SH-SY5Y (cell line): ENCODE measurements at regions not wholly inside any gene's neighbourhood (a gene's known extent, or its start where the extent isn't known, plus 50 kb on each side); places are given as distances from the start of the nearest gene placed in this dataset.

ENCODE experiments used
- GATA2 ChIP-seq: IDR thresholded peaks from 2 replicates; pipeline ENCODE4 v1.6.1; 2011; ENCODE audit warnings: mild to moderate bottlenecking, low read depth, low read length
- GATA3 ChIP-seq: IDR thresholded peaks from 2 replicates; pipeline ENCODE4 v1.6.1; 2011; ENCODE audit warnings: low read depth, mild to moderate bottlenecking, low read length, moderate library complexity

DNA sequence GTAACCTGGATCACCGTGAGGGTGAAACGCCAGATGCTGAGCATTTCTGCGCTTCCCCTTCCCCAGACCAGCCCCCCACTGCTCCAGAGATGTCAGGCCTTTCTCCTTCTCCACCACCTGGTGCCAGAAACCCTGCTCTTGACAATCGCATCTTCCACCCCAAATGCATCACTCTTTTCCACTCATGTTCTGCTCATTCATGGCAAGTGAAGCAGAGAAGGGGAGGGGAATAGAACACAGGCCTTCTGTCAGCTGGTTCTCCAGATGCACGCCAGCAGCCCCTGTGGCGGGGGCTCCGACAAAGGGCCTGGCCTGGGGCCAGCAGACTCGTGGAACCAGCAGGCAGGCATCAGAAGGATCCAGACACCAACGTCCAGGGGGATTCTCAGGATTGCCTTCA, 68.5 kb upstream of the SVIL start:
- TF ChIP-seq GATA2, result no peak
- no peak for TF ChIP-seq GATA3
